ENCODE measurements at regions not wholly inside any gene's neighbourhood (a gene's known extent, or its start where the extent isn't known, plus 50 kb on each side); places are given as distances from the start of the nearest gene placed in this dataset.

DNA sequence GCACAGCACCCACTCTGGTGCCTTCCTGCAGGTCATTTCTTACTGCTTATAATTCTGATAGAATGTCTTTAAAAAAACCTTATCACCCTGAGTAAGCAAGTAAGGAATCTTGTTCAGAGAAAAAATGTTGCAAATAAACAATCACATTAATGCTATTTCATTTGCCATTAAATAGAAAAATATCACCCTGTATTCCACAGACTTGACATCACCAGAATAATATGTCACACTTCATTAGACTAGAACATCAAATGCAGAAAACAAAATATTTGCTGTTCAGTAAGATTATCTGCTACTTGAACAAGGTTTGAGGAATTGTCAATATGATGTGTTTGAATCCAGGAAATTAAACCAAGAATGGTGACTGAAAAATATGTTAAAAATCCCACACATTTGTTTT is 236.6 kb upstream of the MMADHC start:
- no peak overlapping the region for H3K4me3 ChIP-seq (ENCODE audit: low read depth, low read length)
- TF ChIP-seq, protein P1, sequence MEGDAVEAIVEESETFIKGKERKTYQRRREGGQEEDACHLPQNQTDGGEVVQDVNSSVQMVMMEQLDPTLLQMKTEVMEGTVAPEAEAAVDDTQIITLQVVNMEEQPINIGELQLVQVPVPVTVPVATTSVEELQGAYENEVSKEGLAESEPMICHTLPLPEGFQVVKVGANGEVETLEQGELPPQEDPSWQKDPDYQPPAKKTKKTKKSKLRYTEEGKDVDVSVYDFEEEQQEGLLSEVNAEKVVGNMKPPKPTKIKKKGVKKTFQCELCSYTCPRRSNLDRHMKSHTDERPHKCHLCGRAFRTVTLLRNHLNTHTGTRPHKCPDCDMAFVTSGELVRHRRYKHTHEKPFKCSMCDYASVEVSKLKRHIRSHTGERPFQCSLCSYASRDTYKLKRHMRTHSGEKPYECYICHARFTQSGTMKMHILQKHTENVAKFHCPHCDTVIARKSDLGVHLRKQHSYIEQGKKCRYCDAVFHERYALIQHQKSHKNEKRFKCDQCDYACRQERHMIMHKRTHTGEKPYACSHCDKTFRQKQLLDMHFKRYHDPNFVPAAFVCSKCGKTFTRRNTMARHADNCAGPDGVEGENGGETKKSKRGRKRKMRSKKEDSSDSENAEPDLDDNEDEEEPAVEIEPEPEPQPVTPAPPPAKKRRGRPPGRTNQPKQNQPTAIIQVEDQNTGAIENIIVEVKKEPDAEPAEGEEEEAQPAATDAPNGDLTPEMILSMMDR (IDR thresholded peaks at IDR 0.05; ENCODE audit: low read depth, low read length) = no peak
- DNase-seq = no peak
- H3K4me1 ChIP-seq = no peaks in the 10 kb centered on the region
- H3K36me3 ChIP-seq = no peaks in the 10 kb centered on the region
- H3K27me3 ChIP-seq = no peaks in the 10 kb centered on the region
- H3K9me3 ChIP-seq = no peaks in the 10 kb centered on the region

DNA sequence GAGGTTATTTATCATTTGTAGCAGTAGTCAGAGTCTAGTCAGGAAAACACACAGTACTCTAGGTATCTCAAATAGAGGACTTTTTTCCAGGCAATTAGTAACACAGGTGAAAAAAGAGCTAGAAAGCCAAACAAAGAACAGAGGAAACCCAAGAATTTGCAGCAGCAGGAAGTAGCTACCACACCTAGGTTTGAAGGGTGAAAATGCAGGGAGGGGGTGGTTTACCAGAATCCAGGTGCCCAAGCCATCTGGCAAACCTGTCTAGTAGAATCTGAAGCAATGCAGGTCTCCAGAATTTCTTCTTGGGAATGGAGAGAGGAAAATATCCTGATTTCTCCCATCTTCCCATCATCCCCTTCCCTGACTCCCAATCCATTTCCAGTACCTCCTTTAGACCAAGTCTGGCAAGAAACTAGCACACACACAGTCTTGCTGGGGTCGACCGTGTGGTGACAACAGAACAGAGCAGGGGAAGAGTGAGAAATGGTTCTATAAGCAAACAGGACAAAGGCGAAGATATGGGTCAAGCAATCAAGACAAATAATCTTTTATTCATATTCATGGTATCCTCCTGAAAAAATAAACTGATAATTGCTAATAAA is 231.9 kb upstream of the MMADHC start:
- Histone ChIP-seq H3K27me3 (no peaks in the 10 kb centered on the region), H3K36me3 (no peaks in the 10 kb centered on the region), H3K4me3 (ENCODE audit: low read depth, low read length) (no peak overlapping the region), H3K4me1 (no peaks in the 10 kb centered on the region), H3K9me3 (no peaks in the 10 kb centered on the region)
- TF ChIP-seq, protein P1 (IDR thresholded peaks at IDR 0.05; ENCODE audit: low read depth, low read length) = no peak
- no peak for DNase-seq

DNA sequence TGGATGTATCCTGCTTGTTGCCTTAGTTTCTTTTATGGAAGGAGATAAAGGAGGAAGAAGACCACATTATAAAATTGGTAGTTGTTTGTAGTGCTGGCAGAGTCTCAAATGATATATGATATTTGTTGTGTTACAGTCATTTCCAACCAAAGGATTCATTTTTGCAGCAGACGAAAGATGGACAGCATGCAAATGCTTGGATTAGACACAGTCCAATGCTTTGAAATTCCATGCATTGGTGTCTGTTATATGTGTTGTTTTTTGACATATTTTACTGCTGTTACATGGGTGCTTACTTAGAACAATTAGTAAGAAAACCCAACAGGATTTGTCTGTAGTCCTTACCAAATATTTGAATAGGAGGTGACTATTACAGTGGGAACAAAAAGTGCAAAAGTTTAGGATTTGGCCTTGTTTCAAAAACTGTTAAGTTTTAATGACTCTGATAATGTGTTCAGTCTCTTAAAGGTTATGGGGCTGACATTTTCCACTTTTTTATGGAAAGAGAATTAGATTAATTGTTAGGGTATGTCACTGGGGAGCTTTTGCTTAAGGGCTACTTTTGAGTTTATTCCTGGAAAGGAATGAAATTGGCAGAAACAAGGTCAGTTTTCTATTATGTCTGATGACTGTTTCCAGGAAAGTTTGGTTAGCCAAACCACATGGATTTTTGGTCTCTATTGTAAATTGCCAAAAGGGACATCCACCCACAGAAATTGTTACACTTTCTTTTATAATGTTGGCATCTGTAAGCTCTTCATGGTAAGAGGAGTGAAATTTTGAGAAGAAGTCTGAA is 229.4 kb upstream of the MMADHC start:
- Histone ChIP-seq H3K36me3 (no peaks in the 10 kb centered on the region), H3K4me3 (ENCODE audit: low read depth, low read length) (no peak overlapping the region), H3K27me3 (no peaks in the 10 kb centered on the region), H3K9me3 (no peaks in the 10 kb centered on the region), H3K4me1 (no peaks in the 10 kb centered on the region)
- TF ChIP-seq, protein P1 (IDR thresholded peaks at IDR 0.05; ENCODE audit: low read depth, low read length) = no peak
- DNase-seq = no peak

DNA sequence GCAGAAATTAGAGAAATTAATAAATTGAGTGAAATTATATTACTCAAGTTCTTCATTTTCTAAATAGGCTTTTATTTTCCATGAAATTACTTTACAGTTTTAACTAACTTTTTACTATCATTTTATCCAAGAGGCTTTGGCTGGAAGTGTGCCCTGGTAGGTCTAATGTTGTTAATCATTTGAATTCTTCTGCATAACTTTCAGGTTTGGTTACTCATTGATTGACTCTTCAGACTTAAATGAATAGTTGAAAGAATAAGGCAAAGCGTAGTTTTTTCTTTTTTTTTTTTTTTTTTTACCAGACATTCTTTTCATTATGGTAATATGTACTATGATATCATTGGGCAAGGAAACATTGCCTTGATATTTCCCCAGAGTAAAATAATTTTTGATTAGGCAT is 228.4 kb upstream of the MMADHC start:
- no peaks in the 10 kb centered on the region for H3K27me3 ChIP-seq
- H3K4me3 ChIP-seq (ENCODE audit: low read depth, low read length) = no peak overlapping the region
- no peaks in the 10 kb centered on the region for H3K9me3 ChIP-seq
- H3K4me1 ChIP-seq = no peaks in the 10 kb centered on the region
- DNase-seq = no peak
- H3K36me3 ChIP-seq = no peaks in the 10 kb centered on the region
- TF ChIP-seq, protein P1 (IDR thresholded peaks at IDR 0.05; ENCODE audit: low read depth, low read length) = no peak

DNA sequence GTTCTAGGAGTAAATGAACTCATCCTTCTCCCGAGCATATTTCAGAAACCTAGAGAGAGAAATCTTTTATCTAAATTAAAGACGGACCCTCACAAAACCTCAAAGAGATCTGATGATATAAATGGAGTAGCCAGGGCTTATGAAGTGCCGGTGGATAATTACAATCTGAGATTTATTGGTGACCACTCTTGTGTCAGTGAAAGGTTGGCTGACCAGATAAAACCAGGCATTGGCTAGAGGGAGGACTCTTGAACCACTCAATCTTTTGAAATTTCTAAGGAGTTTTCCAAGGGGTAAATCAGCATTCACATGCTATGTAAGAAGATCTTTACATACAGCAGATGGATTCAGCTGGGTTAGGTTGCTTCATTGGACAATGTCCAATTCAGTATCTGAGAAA is 227.3 kb upstream of the MMADHC start:
- Histone ChIP-seq H3K4me1 (no peaks in the 10 kb centered on the region), H3K36me3 (no peaks in the 10 kb centered on the region), H3K4me3 (ENCODE audit: low read depth, low read length) (no peak overlapping the region), H3K9me3 (no peaks in the 10 kb centered on the region), H3K27me3 (no peaks in the 10 kb centered on the region)
- TF ChIP-seq, protein P1 (IDR thresholded peaks at IDR 0.05; ENCODE audit: low read depth, low read length) = no peak
- DNase-seq = no peak

DNA sequence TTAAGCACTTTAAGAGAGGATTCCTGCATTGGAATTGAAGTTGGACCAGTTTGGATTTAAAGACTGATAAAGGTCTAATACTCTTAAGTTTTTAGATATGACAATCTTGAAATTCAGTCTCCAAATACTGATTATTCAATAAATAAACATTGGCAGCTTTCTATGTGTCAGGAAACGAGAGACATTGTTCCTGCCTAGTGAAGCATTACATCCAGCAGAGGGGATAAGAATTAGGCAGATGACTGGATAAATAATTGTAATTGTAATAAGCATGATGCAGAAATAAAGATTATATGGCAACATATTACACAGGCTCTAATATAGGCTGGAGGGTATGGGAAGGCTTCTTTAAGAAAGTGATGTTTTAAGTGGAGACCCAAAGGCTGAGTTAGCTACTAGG is 226.5 kb upstream of the MMADHC start:
- no peak overlapping the region for H3K4me3 ChIP-seq (ENCODE audit: low read depth, low read length)
- no peaks in the 10 kb centered on the region for H3K36me3 ChIP-seq
- no peaks in the 10 kb centered on the region for H3K27me3 ChIP-seq
- H3K9me3 ChIP-seq = no peaks in the 10 kb centered on the region
- TF ChIP-seq, protein P1 (IDR thresholded peaks at IDR 0.05; ENCODE audit: low read depth, low read length) = no peak
- DNase-seq = no peak
- no peaks in the 10 kb centered on the region for H3K4me1 ChIP-seq

Measured in BE2C (cell line).